HCT116 (cell line): ENCODE measurements at regions not wholly inside any gene's neighbourhood (a gene's known extent, or its start where the extent isn't known, plus 50 kb on each side); places are given as distances from the start of the nearest gene placed in this dataset.

ENCODE experiments used
- ATAC-seq: fragments of 200-7000 bp; cut with Tn5 transposase; 2 replicates; pipeline ENCODE4 v1.9.1; 2020; ENCODE audit warnings: mild to moderate bottlenecking, moderate library complexity
- BruUV-seq: library from RNA; stranded (reverse); fragments of 400-500 nt; replicated peaks from 2 replicates; lab custom pipeline; 2021; lab: Mats Ljungman, UMichigan
- CTCF ChIA-PET: fragments of 300-600 bp; sonication (Branson Sonifier 250); formaldehyde crosslinking; loops from one replicate; lab custom pipeline; 2021; ENCODE audit warnings: antibody characterized with exemption; lab: Charles Lee
- POLR2A ChIA-PET: fragments of 300-600, 350-600 bp; sonication (Branson Sonifier 250); formaldehyde crosslinking; loops from one replicate; lab custom pipeline; 2021; ENCODE audit warnings: antibody characterized with exemption; lab: Charles Lee
- RAD21 ChIA-PET, 2 experiments: fragments of 300-600 bp; sonication (Branson Sonifier 250); formaldehyde crosslinking; loops; one replicate each; lab custom pipeline; 2023; ENCODE audit warnings: low total read pairs in 2 of 2; ENCODE audit not compliant: uncharacterized antibody in 2 of 2, unreplicated experiment in 2 of 2, low non-redundant PET in 1 of 2; lab: Charles Lee
- DNase-seq: peaks from one replicate; pipeline ENCODE4 v3.0.0-alpha.2; 2010; ENCODE audit warnings: low read depth, low spot score
- H2AFZ ChIP-seq: fragments of 200-600 bp; shearing (Covaris generic), sonication (generic); 2 replicates; pipeline ENCODE4 v1.6.1; 2017; ENCODE audit warnings: low read depth, mixed run types, mixed read lengths, antibody characterized with exemption, low read length; ENCODE audit not compliant: poor library complexity, severe bottlenecking
- H3K27ac ChIP-seq: 2 replicates; pipeline ENCODE4 v1.5.1; 2012; ENCODE audit warnings: low read depth, low read length
- H3K27me3 ChIP-seq: fragments of 200-600 bp; sonication (generic); 2 replicates; pipeline ENCODE4 v1.6.1; 2016; ENCODE audit warnings: mixed run types, low read length, mixed read lengths; ENCODE audit not compliant: insufficient read depth
- H3K36me3 ChIP-seq, 2 experiments: fragments of 200-500 bp in 1 of 2; fragments of 200-600 bp in 1 of 2; sonication (Bioruptor generic) in 1 of 2; sonication (generic) in 1 of 2; 2 replicates each; pipeline versions ENCODE4 v1.5.1 to v1.6.1; 2014 to 2016; ENCODE audit warnings: low read length in 2 of 2, inconsistent platforms in 1 of 2, mixed read lengths in 1 of 2, mixed run types in 1 of 2; ENCODE audit not compliant: insufficient read depth in 2 of 2, control insufficient read depth in 1 of 2
- H3K4me1 ChIP-seq, 2 experiments: fragments of 200-600 bp in 1 of 2; sonication (generic) in 1 of 2; 2 replicates each; pipeline versions ENCODE4 v1.5.1 to v1.6.1; 2012 to 2017; ENCODE audit warnings: low read length in 2 of 2, inconsistent platforms in 1 of 2, mild to moderate bottlenecking in 1 of 2, mixed read lengths in 1 of 2, mixed run types in 1 of 2, moderate library complexity in 1 of 2; ENCODE audit not compliant: insufficient read depth in 2 of 2, control insufficient read depth in 1 of 2
- H3K4me2 ChIP-seq: fragments of 200-600 bp; sonication (generic); 2 replicates; pipeline ENCODE4 v1.6.1; 2017; ENCODE audit warnings: mixed run types, low read length, mixed read lengths
- H3K4me3 ChIP-seq, 2 experiments: fragments of 200-600 bp in 1 of 2; sonication (generic) in 1 of 2; replicated peaks in 1 of 2; 2 replicates each; pipeline ENCODE4 v1.5.1; 2011 to 2016; ENCODE audit warnings: low read length in 2 of 2, control low read depth in 1 of 2, low read depth in 1 of 2, mild to moderate bottlenecking in 1 of 2, mixed read lengths in 1 of 2, mixed run types in 1 of 2
- H3K79me2 ChIP-seq: fragments of 200-600 bp; sonication (generic); 2 replicates; pipeline ENCODE4 v1.6.1; 2017; ENCODE audit warnings: mild to moderate bottlenecking, mixed run types, low read length, moderate library complexity, mixed read lengths; ENCODE audit not compliant: insufficient read depth
- H3K9ac ChIP-seq: fragments of 200-600 bp; sonication (generic); 2 replicates; pipeline ENCODE4 v1.6.1; 2016; ENCODE audit warnings: low read length, mixed read lengths
- H3K9me2 ChIP-seq: fragments of 200-600 bp; sonication (generic), shearing (Covaris generic); 2 replicates; pipeline ENCODE4 v1.6.1; 2017; ENCODE audit warnings: mixed run types, mild to moderate bottlenecking, moderate library complexity; ENCODE audit not compliant: insufficient read depth
- H3K9me3 ChIP-seq, 2 experiments: fragments of 200-500 bp in 1 of 2; fragments of 200-600 bp in 1 of 2; sonication (Bioruptor generic) in 1 of 2; sonication (generic) in 1 of 2; 2 replicates each; pipeline ENCODE4 v1.6.1; 2014 to 2017; ENCODE audit warnings: low read length in 2 of 2, mixed read lengths in 2 of 2, inconsistent platforms in 1 of 2, low read depth in 1 of 2, mild to moderate bottlenecking in 1 of 2, mixed run types in 1 of 2, moderate library complexity in 1 of 2; ENCODE audit not compliant: control insufficient read depth in 1 of 2, insufficient read depth in 1 of 2
- H4K20me1 ChIP-seq: fragments of 200-600 bp; sonication (generic), shearing (Covaris generic); 2 replicates; pipeline ENCODE4 v1.6.1; 2017; ENCODE audit warnings: mixed run types, mild to moderate bottlenecking, moderate library complexity; ENCODE audit not compliant: insufficient read depth
- CBX3 ChIP-seq: IDR thresholded peaks from 2 replicates; pipeline ENCODE4 v1.6.1; 2012; ENCODE audit warnings: low read depth
- CEBPB ChIP-seq: IDR thresholded peaks from 2 replicates; pipeline ENCODE4 v1.6.1; 2012; ENCODE audit warnings: low read depth
- ELF1 ChIP-seq: IDR thresholded peaks from 2 replicates; pipeline ENCODE4 v1.6.1; 2012; ENCODE audit warnings: low read depth, borderline replicate concordance
- EZH2 ChIP-seq: fragments of 200-600 bp; sonication (generic); IDR thresholded peaks from 2 replicates; pipeline ENCODE4 v1.6.1; 2017; ENCODE audit warnings: antibody characterized with exemption, mixed run types
- JUND ChIP-seq: IDR thresholded peaks from 2 replicates; pipeline ENCODE4 v1.6.1; 2012
- POLR2A ChIP-seq: IDR thresholded peaks from 2 replicates; pipeline ENCODE4 v1.7.0; 2011; ENCODE audit warnings: borderline replicate concordance; ENCODE audit not compliant: insufficient read depth, insufficient read length; ENCODE audit errors: extremely low read depth
- POLR2AphosphoS5 ChIP-seq: IDR thresholded peaks from 2 replicates; pipeline ENCODE4 v1.6.1; 2011; ENCODE audit warnings: mild to moderate bottlenecking, low read depth, low read length, moderate library complexity
- SIN3A ChIP-seq: IDR thresholded peaks from 2 replicates; pipeline ENCODE4 v1.6.1; 2012; ENCODE audit warnings: low read depth
- SP1 ChIP-seq: IDR thresholded peaks from 2 replicates; pipeline ENCODE4 v1.6.1; 2012; ENCODE audit warnings: low read depth
- SRF ChIP-seq: IDR thresholded peaks from 2 replicates; pipeline ENCODE4 v1.6.1; 2012; ENCODE audit warnings: low read depth
- TCF7L2 ChIP-seq: IDR thresholded peaks from 2 replicates; pipeline ENCODE4 v1.7.0; 2011; ENCODE audit warnings: borderline replicate concordance, inconsistent platforms; ENCODE audit not compliant: insufficient read depth, insufficient read length; ENCODE audit errors: extremely low read depth
- ZNF274 ChIP-seq: fragments of 200-500 bp; sonication (Bioruptor generic); IDR thresholded peaks from 2 replicates; pipeline ENCODE4 v1.6.1; 2014; ENCODE audit warnings: mild to moderate bottlenecking, low read depth, low read length, inconsistent platforms
- intact Hi-C: fragments of 100-400 bp; cut with micrococcal nuclease; formaldehyde crosslinking; loops from 2 replicates; pipeline ENCODE4 v1.10.0; 2022
- TF ChIP-seq, protein P1 (sequence below): IDR thresholded peaks from 2 replicates; pipeline ENCODE4 v1.6.1; 2012; ENCODE audit warnings: low read depth
- TF ChIP-seq, protein P2 (sequence below): IDR thresholded peaks from 2 replicates; pipeline ENCODE4 v1.6.1; 2012
- TF ChIP-seq, protein P3 (sequence below), 3 experiments: fragments of 200-600 bp in 1 of 3; sonication (generic) in 1 of 3; IDR thresholded peaks in 2 of 3; conservative IDR thresholded peaks in 1 of 3; 2 replicates each; pipeline ENCODE4 v1.5.1; 2012 to 2017; ENCODE audit warnings: low read depth in 2 of 3, low read length in 2 of 3, antibody characterized with exemption in 1 of 3, borderline replicate concordance in 1 of 3, control low read depth in 1 of 3, mild to moderate bottlenecking in 1 of 3, mixed read lengths in 1 of 3, mixed run types in 1 of 3, moderate library complexity in 1 of 3; ENCODE audit not compliant: insufficient read depth in 1 of 3

DNA sequence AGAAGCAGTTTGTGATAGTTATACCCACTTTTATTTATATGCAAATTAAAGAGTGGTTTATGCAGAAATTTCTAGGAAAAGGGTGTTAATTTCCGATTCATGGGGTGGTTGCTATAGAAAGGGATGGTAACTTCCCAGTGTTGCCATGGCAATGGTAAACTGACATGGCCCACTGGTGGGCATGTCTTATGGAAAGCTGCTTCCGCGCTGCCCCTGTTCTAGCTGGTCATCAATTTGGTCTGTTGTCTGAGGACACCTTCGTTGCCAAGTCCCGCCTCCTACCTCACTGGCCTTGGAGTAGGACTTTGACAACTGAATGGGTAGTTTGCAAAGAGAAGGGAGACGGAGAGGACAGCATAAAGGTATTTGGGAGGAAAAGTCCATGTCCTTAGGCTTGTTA lies 74.0 kb upstream of the SMIM23 start (continued):
- TF ChIP-seq SRF, result no peak

DNA sequence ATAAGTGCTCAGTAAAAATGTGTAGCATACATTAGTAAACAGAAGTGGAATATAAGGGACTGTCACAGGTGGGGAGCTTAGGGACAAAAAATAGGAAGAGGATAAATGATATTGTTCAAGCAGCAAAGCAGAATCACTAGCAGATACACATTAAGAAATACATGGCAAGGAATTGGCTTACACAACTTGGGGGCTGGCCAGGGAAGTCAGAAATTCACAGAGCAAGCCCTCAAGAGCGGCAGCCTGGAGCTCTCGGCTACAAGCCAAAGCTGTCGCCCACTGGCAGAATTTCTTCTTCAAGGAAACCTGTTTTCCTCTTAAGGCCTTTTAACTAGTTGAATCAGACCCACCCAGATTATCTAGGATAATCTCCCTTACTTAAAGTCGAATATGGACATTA lies 73.0 kb upstream of the SMIM23 start:
- no peak overlapping the region for H3K4me2 ChIP-seq
- no peaks in the 10 kb centered on the region for H3K27me3 ChIP-seq
- no peaks in the 10 kb centered on the region for H3K36me3 ChIP-seq
- no peak overlapping the region for H3K27ac ChIP-seq
- no peaks in the 10 kb centered on the region for H4K20me1 ChIP-seq
- intact Hi-C loops, result no loop called here
- RAD21 ChIA-PET, result no interaction called here
- H3K79me2 ChIP-seq, result no peaks in the 10 kb centered on the region
- no peak for DNase-seq
- H2AFZ ChIP-seq, result no peak overlapping the region
- H3K9me2 ChIP-seq, result no peaks in the 10 kb centered on the region
- no peak overlapping the region for H3K9ac ChIP-seq
- no peak for ATAC-seq
- H3K4me1 ChIP-seq, result no peaks in the 10 kb centered on the region
- H3K4me3 ChIP-seq, result no peak overlapping the region
- POLR2A ChIA-PET, result no interaction called here
- no peak for TF ChIP-seq SP1
- TF ChIP-seq ZNF274, result no peak
- TF ChIP-seq SIN3A, result no peak
- no peak for TF ChIP-seq TCF7L2
- TF ChIP-seq CEBPB, result no peak
- TF ChIP-seq, protein P1, sequence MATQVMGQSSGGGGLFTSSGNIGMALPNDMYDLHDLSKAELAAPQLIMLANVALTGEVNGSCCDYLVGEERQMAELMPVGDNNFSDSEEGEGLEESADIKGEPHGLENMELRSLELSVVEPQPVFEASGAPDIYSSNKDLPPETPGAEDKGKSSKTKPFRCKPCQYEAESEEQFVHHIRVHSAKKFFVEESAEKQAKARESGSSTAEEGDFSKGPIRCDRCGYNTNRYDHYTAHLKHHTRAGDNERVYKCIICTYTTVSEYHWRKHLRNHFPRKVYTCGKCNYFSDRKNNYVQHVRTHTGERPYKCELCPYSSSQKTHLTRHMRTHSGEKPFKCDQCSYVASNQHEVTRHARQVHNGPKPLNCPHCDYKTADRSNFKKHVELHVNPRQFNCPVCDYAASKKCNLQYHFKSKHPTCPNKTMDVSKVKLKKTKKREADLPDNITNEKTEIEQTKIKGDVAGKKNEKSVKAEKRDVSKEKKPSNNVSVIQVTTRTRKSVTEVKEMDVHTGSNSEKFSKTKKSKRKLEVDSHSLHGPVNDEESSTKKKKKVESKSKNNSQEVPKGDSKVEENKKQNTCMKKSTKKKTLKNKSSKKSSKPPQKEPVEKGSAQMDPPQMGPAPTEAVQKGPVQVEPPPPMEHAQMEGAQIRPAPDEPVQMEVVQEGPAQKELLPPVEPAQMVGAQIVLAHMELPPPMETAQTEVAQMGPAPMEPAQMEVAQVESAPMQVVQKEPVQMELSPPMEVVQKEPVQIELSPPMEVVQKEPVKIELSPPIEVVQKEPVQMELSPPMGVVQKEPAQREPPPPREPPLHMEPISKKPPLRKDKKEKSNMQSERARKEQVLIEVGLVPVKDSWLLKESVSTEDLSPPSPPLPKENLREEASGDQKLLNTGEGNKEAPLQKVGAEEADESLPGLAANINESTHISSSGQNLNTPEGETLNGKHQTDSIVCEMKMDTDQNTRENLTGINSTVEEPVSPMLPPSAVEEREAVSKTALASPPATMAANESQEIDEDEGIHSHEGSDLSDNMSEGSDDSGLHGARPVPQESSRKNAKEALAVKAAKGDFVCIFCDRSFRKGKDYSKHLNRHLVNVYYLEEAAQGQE, result no peak
- TF ChIP-seq POLR2A, result no peak
- TF ChIP-seq, protein P2, sequence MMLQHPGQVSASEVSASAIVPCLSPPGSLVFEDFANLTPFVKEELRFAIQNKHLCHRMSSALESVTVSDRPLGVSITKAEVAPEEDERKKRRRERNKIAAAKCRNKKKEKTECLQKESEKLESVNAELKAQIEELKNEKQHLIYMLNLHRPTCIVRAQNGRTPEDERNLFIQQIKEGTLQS, result no peak
- TF ChIP-seq JUND, result no peak
- TF ChIP-seq, protein P3, sequence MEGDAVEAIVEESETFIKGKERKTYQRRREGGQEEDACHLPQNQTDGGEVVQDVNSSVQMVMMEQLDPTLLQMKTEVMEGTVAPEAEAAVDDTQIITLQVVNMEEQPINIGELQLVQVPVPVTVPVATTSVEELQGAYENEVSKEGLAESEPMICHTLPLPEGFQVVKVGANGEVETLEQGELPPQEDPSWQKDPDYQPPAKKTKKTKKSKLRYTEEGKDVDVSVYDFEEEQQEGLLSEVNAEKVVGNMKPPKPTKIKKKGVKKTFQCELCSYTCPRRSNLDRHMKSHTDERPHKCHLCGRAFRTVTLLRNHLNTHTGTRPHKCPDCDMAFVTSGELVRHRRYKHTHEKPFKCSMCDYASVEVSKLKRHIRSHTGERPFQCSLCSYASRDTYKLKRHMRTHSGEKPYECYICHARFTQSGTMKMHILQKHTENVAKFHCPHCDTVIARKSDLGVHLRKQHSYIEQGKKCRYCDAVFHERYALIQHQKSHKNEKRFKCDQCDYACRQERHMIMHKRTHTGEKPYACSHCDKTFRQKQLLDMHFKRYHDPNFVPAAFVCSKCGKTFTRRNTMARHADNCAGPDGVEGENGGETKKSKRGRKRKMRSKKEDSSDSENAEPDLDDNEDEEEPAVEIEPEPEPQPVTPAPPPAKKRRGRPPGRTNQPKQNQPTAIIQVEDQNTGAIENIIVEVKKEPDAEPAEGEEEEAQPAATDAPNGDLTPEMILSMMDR (IDR thresholded peaks at IDR 0.05 in 2 of 3, conservative IDR thresholded peaks at IDR 0.05 in 1 of 3; ENCODE audit: borderline replicate concordance in 1 of 3, insufficient read depth in 1 of 3, low read depth in 2 of 3, low read length in 2 of 3), result no peak
- no peak for TF ChIP-seq CBX3
- TF ChIP-seq POLR2AphosphoS5, result no peak
- no peak for TF ChIP-seq SRF
- TF ChIP-seq ELF1, result no peak
- no peak for TF ChIP-seq EZH2
- CTCF ChIA-PET, result no interaction called here
- no peaks in the 10 kb centered on the region for H3K9me3 ChIP-seq
- no TSS peak for BruUV-seq
